ENCODE measurements at regions not wholly inside any gene's neighbourhood (a gene's known extent, or its start where the extent isn't known, plus 50 kb on each side); places are given as distances from the start of the nearest gene placed in this dataset.

GRCh38 chr12:89877671-89878070, 169.0 kb upstream of the ATP2B1 start:
- Histone ChIP-seq H3K27me3 (replicated peaks in 1 of 2; ENCODE audit: control insufficient read depth in 2 of 2, insufficient read depth in 2 of 2, low read length in 1 of 2) (no peaks in the 10 kb centered on the region), H3K4me3 (no peak overlapping the region), H3K9ac (ENCODE audit: control insufficient read depth, insufficient read depth, low read length) (no peak overlapping the region), H3K27ac (ENCODE audit: control insufficient read depth, insufficient read depth) (no peak overlapping the region), H4K20me1 (ENCODE audit: control insufficient read depth, insufficient read depth) (no peaks in the 10 kb centered on the region), H3K4me1 (ENCODE audit: control insufficient read depth, insufficient read depth, low read length) (peaks cover 41% of the 10 kb centered on the region), H3K79me2 (ENCODE audit: control insufficient read depth, insufficient read depth, low read length) (no peaks in the 10 kb centered on the region), H3K9me3 (replicated peaks; ENCODE audit: control insufficient read depth, insufficient read depth, low read length) (no peaks in the 10 kb centered on the region), H2AFZ (ENCODE audit: control insufficient read depth, low read depth, low read length) (no peak overlapping the region), H3K36me3 (ENCODE audit: control insufficient read depth in 2 of 2, insufficient read depth in 2 of 2, low read length in 1 of 2) (no peaks in the 10 kb centered on the region), H3K4me2 (ENCODE audit: control insufficient read depth, insufficient read depth) (no peak overlapping the region)
- CTCF ChIA-PET: interaction anchor here (2.4 kb wide), 1 partner anchor 14 kb away, joined by 7 read pairs; no protein-coding TSS in a partner anchor
- in situ Hi-C loops (cut with MboI): no loop called here
- POLR2A ChIA-PET: no interaction called here
- RAD21 ChIA-PET (ENCODE audit: unreplicated experiment): interaction anchor here (2.8 kb wide), 1 partner anchor 14 kb away, joined by 10 read pairs; no protein-coding TSS in a partner anchor
- 91% methylated on average over 3 of the region's 3 CpGs for WGBS (ENCODE audit: insufficient coverage, insufficient replicate concordance, low lambda C conversion rate, missing lambda C conversion rate)
- BruUV-seq (replicated peaks): no TSS peak
- TF ChIP-seq E4F1 (IDR thresholded peaks at IDR 0.05; ENCODE audit: borderline replicate concordance, partially characterized antibody): no peak
- no peak for TF ChIP-seq STAT3 (IDR thresholded peaks at IDR 0.05; ENCODE audit: low read depth, low read length)
- TF ChIP-seq YY1 (IDR thresholded peaks at IDR 0.05; ENCODE audit: low read depth, low read length): no peak
- TF ChIP-seq CREB1 (IDR thresholded peaks at IDR 0.05; ENCODE audit: low read depth): no peak
- TF ChIP-seq RELA (IDR thresholded peaks at IDR 0.05; ENCODE audit: borderline replicate concordance, partially characterized antibody): no peak
- DNase-seq (ENCODE audit: low read depth, low spot score) (no peak), ATAC-seq (no peak), FAIRE-seq (no peak)
- intact Hi-C loops (cut with micrococcal nuclease; ENCODE audit: unreplicated experiment): no loop called here
- SMC1A ChIA-PET (ENCODE audit: uncharacterized antibody, unreplicated experiment): interaction anchor here (0.6 to 1.4 kb wide), 2 partner anchors 14 to 18 kb away, joined by 3 to 6 read pairs; no protein-coding TSS in a partner anchor

Data from GM12878 (cell line).